ENCODE measurements at regions not wholly inside any gene's neighbourhood (a gene's known extent, or its start where the extent isn't known, plus 50 kb on each side); places are given as distances from the start of the nearest gene placed in this dataset.

DNA sequence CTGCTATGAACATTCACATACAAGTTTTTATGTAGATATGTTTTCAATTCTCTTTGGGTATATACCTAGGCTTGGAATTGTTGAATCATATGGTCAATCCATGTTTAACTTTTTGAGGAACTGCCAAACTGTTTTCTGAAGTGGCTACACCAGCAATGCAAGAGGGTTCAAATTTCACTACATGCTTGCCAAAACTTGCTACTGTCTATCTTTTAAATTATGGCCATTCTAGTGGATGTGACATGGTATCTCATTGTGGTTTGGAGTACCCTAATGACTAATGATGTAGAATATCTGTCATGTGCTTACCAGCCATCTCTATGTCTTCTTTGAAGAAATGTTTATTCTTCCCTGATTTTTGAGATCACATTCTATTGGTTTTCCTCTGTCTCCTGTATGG lies 860.3 kb downstream of the DIAPH3 start:
- no peaks in the 10 kb centered on the region for H3K36me3 ChIP-seq (ENCODE audit: control insufficient read depth in 2 of 2, insufficient read depth in 1 of 2, low read length in 2 of 2)
- H3K4me1 ChIP-seq (ENCODE audit: control insufficient read depth, insufficient read depth, low read length) = no peaks in the 10 kb centered on the region
- no peak overlapping the region for H3K4me3 ChIP-seq (ENCODE audit: low read depth, low read length)
- ChIA-PET CTCF (no interaction called here), POLR2A (no interaction called here)
- TF ChIP-seq ZNF248 (tag by site-specific recombination; IDR thresholded peaks at IDR 0.05) (no peak), KLF1 (tag by site-specific recombination; IDR thresholded peaks at IDR 0.05) (no peak), ZNF558 (tag by site-specific recombination; IDR thresholded peaks at IDR 0.05) (no peak), HOXC10 (CRISPR knock-in tag; IDR thresholded peaks at IDR 0.05) (no peak), SP3 (tag by site-specific recombination; IDR thresholded peaks at IDR 0.05) (no peak), ZNF48 (tag by site-specific recombination; IDR thresholded peaks at IDR 0.05) (no peak), ZNF239 (tag by site-specific recombination; IDR thresholded peaks at IDR 0.05) (no peak), ZXDB (tag by site-specific recombination; IDR thresholded peaks at IDR 0.05) (no peak), ZNF274 (IDR thresholded peaks at IDR 0.05; ENCODE audit: low read length) (no peak), ZNF274 (tag by site-specific recombination; IDR thresholded peaks at IDR 0.05; ENCODE audit: borderline replicate concordance) (no peak), GLIS2 (tag by site-specific recombination; IDR thresholded peaks at IDR 0.05) (no peak), ZNF121 (tag by site-specific recombination; IDR thresholded peaks at IDR 0.05) (no peak), ZNF133 (tag by site-specific recombination; IDR thresholded peaks at IDR 0.05) (no peak), ZNF610 (tag by site-specific recombination; IDR thresholded peaks at IDR 0.05; ENCODE audit: borderline replicate concordance) (no peak), ZNF596 (tag by site-specific recombination; IDR thresholded peaks at IDR 0.05) (no peak), SP7 (tag by site-specific recombination; IDR thresholded peaks at IDR 0.05) (no peak)
- TF ChIP-seq, protein P1, sequence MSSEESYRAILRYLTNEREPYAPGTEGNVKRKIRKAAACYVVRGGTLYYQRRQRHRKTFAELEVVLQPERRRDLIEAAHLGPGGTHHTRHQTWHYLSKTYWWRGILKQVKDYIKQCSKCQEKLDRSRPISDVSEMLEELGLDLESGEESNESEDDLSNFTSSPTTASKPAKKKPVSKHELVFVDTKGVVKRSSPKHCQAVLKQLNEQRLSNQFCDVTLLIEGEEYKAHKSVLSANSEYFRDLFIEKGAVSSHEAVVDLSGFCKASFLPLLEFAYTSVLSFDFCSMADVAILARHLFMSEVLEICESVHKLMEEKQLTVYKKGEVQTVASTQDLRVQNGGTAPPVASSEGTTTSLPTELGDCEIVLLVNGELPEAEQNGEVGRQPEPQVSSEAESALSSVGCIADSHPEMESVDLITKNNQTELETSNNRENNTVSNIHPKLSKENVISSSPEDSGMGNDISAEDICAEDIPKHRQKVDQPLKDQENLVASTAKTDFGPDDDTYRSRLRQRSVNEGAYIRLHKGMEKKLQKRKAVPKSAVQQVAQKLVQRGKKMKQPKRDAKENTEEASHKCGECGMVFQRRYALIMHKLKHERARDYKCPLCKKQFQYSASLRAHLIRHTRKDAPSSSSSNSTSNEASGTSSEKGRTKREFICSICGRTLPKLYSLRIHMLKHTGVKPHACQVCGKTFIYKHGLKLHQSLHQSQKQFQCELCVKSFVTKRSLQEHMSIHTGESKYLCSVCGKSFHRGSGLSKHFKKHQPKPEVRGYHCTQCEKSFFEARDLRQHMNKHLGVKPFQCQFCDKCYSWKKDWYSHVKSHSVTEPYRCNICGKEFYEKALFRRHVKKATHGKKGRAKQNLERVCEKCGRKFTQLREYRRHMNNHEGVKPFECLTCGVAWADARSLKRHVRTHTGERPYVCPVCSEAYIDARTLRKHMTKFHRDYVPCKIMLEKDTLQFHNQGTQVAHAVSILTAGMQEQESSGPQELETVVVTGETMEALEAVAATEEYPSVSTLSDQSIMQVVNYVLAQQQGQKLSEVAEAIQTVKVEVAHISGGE (tag by site-specific recombination; conservative IDR thresholded peaks at IDR 0.05; ENCODE audit: low read depth) = no peak
- TF ChIP-seq, protein P2, sequence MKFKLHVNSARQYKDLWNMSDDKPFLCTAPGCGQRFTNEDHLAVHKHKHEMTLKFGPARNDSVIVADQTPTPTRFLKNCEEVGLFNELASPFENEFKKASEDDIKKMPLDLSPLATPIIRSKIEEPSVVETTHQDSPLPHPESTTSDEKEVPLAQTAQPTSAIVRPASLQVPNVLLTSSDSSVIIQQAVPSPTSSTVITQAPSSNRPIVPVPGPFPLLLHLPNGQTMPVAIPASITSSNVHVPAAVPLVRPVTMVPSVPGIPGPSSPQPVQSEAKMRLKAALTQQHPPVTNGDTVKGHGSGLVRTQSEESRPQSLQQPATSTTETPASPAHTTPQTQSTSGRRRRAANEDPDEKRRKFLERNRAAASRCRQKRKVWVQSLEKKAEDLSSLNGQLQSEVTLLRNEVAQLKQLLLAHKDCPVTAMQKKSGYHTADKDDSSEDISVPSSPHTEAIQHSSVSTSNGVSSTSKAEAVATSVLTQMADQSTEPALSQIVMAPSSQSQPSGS (tag by site-specific recombination; IDR thresholded peaks at IDR 0.05; ENCODE audit: low read depth) = no peak
- TF ChIP-seq, protein P3, sequence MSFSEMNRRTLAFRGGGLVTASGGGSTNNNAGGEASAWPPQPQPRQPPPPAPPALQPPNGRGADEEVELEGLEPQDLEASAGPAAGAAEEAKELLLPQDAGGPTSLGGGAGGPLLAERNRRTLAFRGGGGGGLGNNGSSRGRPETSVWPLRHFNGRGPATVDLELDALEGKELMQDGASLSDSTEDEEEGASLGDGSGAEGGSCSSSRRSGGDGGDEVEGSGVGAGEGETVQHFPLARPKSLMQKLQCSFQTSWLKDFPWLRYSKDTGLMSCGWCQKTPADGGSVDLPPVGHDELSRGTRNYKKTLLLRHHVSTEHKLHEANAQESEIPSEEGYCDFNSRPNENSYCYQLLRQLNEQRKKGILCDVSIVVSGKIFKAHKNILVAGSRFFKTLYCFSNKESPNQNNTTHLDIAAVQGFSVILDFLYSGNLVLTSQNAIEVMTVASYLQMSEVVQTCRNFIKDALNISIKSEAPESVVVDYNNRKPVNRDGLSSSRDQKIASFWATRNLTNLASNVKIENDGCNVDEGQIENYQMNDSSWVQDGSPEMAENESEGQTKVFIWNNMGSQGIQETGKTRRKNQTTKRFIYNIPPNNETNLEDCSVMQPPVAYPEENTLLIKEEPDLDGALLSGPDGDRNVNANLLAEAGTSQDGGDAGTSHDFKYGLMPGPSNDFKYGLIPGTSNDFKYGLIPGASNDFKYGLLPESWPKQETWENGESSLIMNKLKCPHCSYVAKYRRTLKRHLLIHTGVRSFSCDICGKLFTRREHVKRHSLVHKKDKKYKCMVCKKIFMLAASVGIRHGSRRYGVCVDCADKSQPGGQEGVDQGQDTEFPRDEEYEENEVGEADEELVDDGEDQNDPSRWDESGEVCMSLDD (tag by site-specific recombination; IDR thresholded peaks at IDR 0.05) = no peak
- no peak overlapping the region for H3K27ac ChIP-seq (ENCODE audit: extremely low read depth, low read depth, low read length)
- no peaks in the 10 kb centered on the region for H3K9me3 ChIP-seq (ENCODE audit: control insufficient read depth, insufficient read depth, low read depth, low read length)

DNA sequence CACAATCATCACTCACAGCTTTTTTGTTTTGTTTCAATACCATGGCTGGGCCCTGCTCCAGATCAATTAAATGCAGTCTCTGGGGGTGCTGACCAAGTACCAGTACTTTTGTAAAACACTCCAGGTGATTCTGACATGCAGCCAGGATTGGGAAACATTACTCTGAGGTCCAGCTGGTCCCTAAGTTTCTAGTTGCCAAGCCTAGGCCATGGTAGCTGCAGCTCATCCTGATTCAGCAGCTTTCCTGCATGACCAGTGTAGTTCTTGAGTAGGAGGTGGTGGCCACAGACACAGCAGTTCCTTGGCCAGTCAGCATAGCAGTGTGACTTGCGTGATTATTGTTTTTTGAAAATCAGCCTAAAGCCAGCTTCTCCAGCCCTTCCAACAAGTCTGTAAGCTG lies 859.1 kb downstream of the DIAPH3 start:
- Histone ChIP-seq H3K9me3 (ENCODE audit: control insufficient read depth, insufficient read depth, low read depth, low read length) (no peaks in the 10 kb centered on the region), H3K36me3 (ENCODE audit: control insufficient read depth in 2 of 2, insufficient read depth in 1 of 2, low read length in 2 of 2) (no peaks in the 10 kb centered on the region), H3K4me3 (ENCODE audit: low read depth, low read length) (no peak overlapping the region), H3K27ac (ENCODE audit: extremely low read depth, low read depth, low read length) (no peak overlapping the region), H3K4me1 (ENCODE audit: control insufficient read depth, insufficient read depth, low read length) (no peaks in the 10 kb centered on the region)
- ChIA-PET POLR2A (no interaction called here), CTCF (interaction anchor here (1.0 kb wide), 1 partner anchor 11 kb away, joined by 3 read pairs; no protein-coding TSS in a partner anchor)
- TF ChIP-seq ZBTB20 (tag by site-specific recombination; IDR thresholded peaks at IDR 0.05) = no peak
- no peak for TF ChIP-seq ZNF560 (tag by site-specific recombination; IDR thresholded peaks at IDR 0.05; ENCODE audit: borderline replicate concordance)
- TF ChIP-seq KLF7 (tag by site-specific recombination; IDR thresholded peaks at IDR 0.05; ENCODE audit: borderline replicate concordance) = no peak
- no peak for TF ChIP-seq SP3 (tag by site-specific recombination; IDR thresholded peaks at IDR 0.05)
- no peak for TF ChIP-seq ZNF776 (tag by site-specific recombination; IDR thresholded peaks at IDR 0.05; ENCODE audit: borderline replicate concordance)
- no peak for TF ChIP-seq ZNF658 (tag by site-specific recombination; IDR thresholded peaks at IDR 0.05)
- TF ChIP-seq, protein P4, sequence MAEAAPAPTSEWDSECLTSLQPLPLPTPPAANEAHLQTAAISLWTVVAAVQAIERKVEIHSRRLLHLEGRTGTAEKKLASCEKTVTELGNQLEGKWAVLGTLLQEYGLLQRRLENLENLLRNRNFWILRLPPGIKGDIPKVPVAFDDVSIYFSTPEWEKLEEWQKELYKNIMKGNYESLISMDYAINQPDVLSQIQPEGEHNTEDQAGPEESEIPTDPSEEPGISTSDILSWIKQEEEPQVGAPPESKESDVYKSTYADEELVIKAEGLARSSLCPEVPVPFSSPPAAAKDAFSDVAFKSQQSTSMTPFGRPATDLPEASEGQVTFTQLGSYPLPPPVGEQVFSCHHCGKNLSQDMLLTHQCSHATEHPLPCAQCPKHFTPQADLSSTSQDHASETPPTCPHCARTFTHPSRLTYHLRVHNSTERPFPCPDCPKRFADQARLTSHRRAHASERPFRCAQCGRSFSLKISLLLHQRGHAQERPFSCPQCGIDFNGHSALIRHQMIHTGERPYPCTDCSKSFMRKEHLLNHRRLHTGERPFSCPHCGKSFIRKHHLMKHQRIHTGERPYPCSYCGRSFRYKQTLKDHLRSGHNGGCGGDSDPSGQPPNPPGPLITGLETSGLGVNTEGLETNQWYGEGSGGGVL (tag by site-specific recombination; IDR thresholded peaks at IDR 0.05) = no peak
- no peak for TF ChIP-seq ZNF544 (tag by site-specific recombination; IDR thresholded peaks at IDR 0.05)
- TF ChIP-seq ZNF624 (tag by site-specific recombination; IDR thresholded peaks at IDR 0.05) = no peak
- TF ChIP-seq, protein P5, sequence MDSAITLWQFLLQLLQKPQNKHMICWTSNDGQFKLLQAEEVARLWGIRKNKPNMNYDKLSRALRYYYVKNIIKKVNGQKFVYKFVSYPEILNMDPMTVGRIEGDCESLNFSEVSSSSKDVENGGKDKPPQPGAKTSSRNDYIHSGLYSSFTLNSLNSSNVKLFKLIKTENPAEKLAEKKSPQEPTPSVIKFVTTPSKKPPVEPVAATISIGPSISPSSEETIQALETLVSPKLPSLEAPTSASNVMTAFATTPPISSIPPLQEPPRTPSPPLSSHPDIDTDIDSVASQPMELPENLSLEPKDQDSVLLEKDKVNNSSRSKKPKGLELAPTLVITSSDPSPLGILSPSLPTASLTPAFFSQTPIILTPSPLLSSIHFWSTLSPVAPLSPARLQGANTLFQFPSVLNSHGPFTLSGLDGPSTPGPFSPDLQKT (IDR thresholded peaks at IDR 0.05; ENCODE audit: borderline replicate concordance, low read depth, low read length) = no peak

All from HEK293 (cell line).